HCT116 (cell line): ENCODE measurements at regions not wholly inside any gene's neighbourhood (a gene's known extent, or its start where the extent isn't known, plus 50 kb on each side); places are given as distances from the start of the nearest gene placed in this dataset.

Source experiments
- ATAC-seq: fragments of 200-7000 bp; cut with Tn5 transposase; 2 replicates; pipeline ENCODE4 v1.9.1; 2020; ENCODE audit warnings: mild to moderate bottlenecking, moderate library complexity
- BruUV-seq: library from RNA; stranded (reverse); fragments of 400-500 nt; replicated peaks from 2 replicates; lab custom pipeline; 2021; lab: Mats Ljungman, UMichigan
- CTCF ChIA-PET: fragments of 300-600 bp; sonication (Branson Sonifier 250); formaldehyde crosslinking; loops from one replicate; lab custom pipeline; 2021; ENCODE audit warnings: antibody characterized with exemption; lab: Charles Lee
- POLR2A ChIA-PET: fragments of 300-600, 350-600 bp; sonication (Branson Sonifier 250); formaldehyde crosslinking; loops from one replicate; lab custom pipeline; 2021; ENCODE audit warnings: antibody characterized with exemption; lab: Charles Lee
- RAD21 ChIA-PET, 2 experiments: fragments of 300-600 bp; sonication (Branson Sonifier 250); formaldehyde crosslinking; loops; one replicate each; lab custom pipeline; 2023; ENCODE audit warnings: low total read pairs in 2 of 2; ENCODE audit not compliant: uncharacterized antibody in 2 of 2, unreplicated experiment in 2 of 2, low non-redundant PET in 1 of 2; lab: Charles Lee
- DNase-seq: peaks from one replicate; pipeline ENCODE4 v3.0.0-alpha.2; 2010; ENCODE audit warnings: low read depth, low spot score
- H2AFZ ChIP-seq: fragments of 200-600 bp; shearing (Covaris generic), sonication (generic); 2 replicates; pipeline ENCODE4 v1.6.1; 2017; ENCODE audit warnings: low read depth, mixed run types, mixed read lengths, antibody characterized with exemption, low read length; ENCODE audit not compliant: poor library complexity, severe bottlenecking
- H3K27ac ChIP-seq: 2 replicates; pipeline ENCODE4 v1.5.1; 2012; ENCODE audit warnings: low read depth, low read length
- H3K27me3 ChIP-seq: fragments of 200-600 bp; sonication (generic); 2 replicates; pipeline ENCODE4 v1.6.1; 2016; ENCODE audit warnings: mixed run types, low read length, mixed read lengths; ENCODE audit not compliant: insufficient read depth
- H3K36me3 ChIP-seq, 2 experiments: fragments of 200-500 bp in 1 of 2; fragments of 200-600 bp in 1 of 2; sonication (Bioruptor generic) in 1 of 2; sonication (generic) in 1 of 2; 2 replicates each; pipeline versions ENCODE4 v1.5.1 to v1.6.1; 2014 to 2016; ENCODE audit warnings: low read length in 2 of 2, inconsistent platforms in 1 of 2, mixed read lengths in 1 of 2, mixed run types in 1 of 2; ENCODE audit not compliant: insufficient read depth in 2 of 2, control insufficient read depth in 1 of 2
- H3K4me1 ChIP-seq, 2 experiments: fragments of 200-600 bp in 1 of 2; sonication (generic) in 1 of 2; 2 replicates each; pipeline versions ENCODE4 v1.5.1 to v1.6.1; 2012 to 2017; ENCODE audit warnings: low read length in 2 of 2, inconsistent platforms in 1 of 2, mild to moderate bottlenecking in 1 of 2, mixed read lengths in 1 of 2, mixed run types in 1 of 2, moderate library complexity in 1 of 2; ENCODE audit not compliant: insufficient read depth in 2 of 2, control insufficient read depth in 1 of 2
- H3K4me2 ChIP-seq: fragments of 200-600 bp; sonication (generic); 2 replicates; pipeline ENCODE4 v1.6.1; 2017; ENCODE audit warnings: mixed run types, low read length, mixed read lengths
- H3K4me3 ChIP-seq, 2 experiments: fragments of 200-600 bp in 1 of 2; sonication (generic) in 1 of 2; replicated peaks in 1 of 2; 2 replicates each; pipeline ENCODE4 v1.5.1; 2011 to 2016; ENCODE audit warnings: low read length in 2 of 2, control low read depth in 1 of 2, low read depth in 1 of 2, mild to moderate bottlenecking in 1 of 2, mixed read lengths in 1 of 2, mixed run types in 1 of 2
- H3K79me2 ChIP-seq: fragments of 200-600 bp; sonication (generic); 2 replicates; pipeline ENCODE4 v1.6.1; 2017; ENCODE audit warnings: mild to moderate bottlenecking, mixed run types, low read length, moderate library complexity, mixed read lengths; ENCODE audit not compliant: insufficient read depth
- H3K9ac ChIP-seq: fragments of 200-600 bp; sonication (generic); 2 replicates; pipeline ENCODE4 v1.6.1; 2016; ENCODE audit warnings: low read length, mixed read lengths
- H3K9me2 ChIP-seq: fragments of 200-600 bp; sonication (generic), shearing (Covaris generic); 2 replicates; pipeline ENCODE4 v1.6.1; 2017; ENCODE audit warnings: mixed run types, mild to moderate bottlenecking, moderate library complexity; ENCODE audit not compliant: insufficient read depth
- H3K9me3 ChIP-seq, 2 experiments: fragments of 200-500 bp in 1 of 2; fragments of 200-600 bp in 1 of 2; sonication (Bioruptor generic) in 1 of 2; sonication (generic) in 1 of 2; 2 replicates each; pipeline ENCODE4 v1.6.1; 2014 to 2017; ENCODE audit warnings: low read length in 2 of 2, mixed read lengths in 2 of 2, inconsistent platforms in 1 of 2, low read depth in 1 of 2, mild to moderate bottlenecking in 1 of 2, mixed run types in 1 of 2, moderate library complexity in 1 of 2; ENCODE audit not compliant: control insufficient read depth in 1 of 2, insufficient read depth in 1 of 2
- H4K20me1 ChIP-seq: fragments of 200-600 bp; sonication (generic), shearing (Covaris generic); 2 replicates; pipeline ENCODE4 v1.6.1; 2017; ENCODE audit warnings: mixed run types, mild to moderate bottlenecking, moderate library complexity; ENCODE audit not compliant: insufficient read depth
- CBX3 ChIP-seq: IDR thresholded peaks from 2 replicates; pipeline ENCODE4 v1.6.1; 2012; ENCODE audit warnings: low read depth
- CEBPB ChIP-seq: IDR thresholded peaks from 2 replicates; pipeline ENCODE4 v1.6.1; 2012; ENCODE audit warnings: low read depth
- CTCF ChIP-seq, 3 experiments: fragments of 200-600 bp in 1 of 3; sonication (generic) in 1 of 3; IDR thresholded peaks in 2 of 3; conservative IDR thresholded peaks in 1 of 3; 2 replicates each; pipeline ENCODE4 v1.5.1; 2012 to 2017; ENCODE audit warnings: low read depth in 2 of 3, low read length in 2 of 3, antibody characterized with exemption in 1 of 3, borderline replicate concordance in 1 of 3, control low read depth in 1 of 3, mild to moderate bottlenecking in 1 of 3, mixed read lengths in 1 of 3, mixed run types in 1 of 3, moderate library complexity in 1 of 3; ENCODE audit not compliant: insufficient read depth in 1 of 3
- EGR1 ChIP-seq: IDR thresholded peaks from 2 replicates; pipeline ENCODE4 v1.6.1; 2012; ENCODE audit warnings: low read depth
- EZH2 ChIP-seq: fragments of 200-600 bp; sonication (generic); IDR thresholded peaks from 2 replicates; pipeline ENCODE4 v1.6.1; 2017; ENCODE audit warnings: antibody characterized with exemption, mixed run types
- JUND ChIP-seq: IDR thresholded peaks from 2 replicates; pipeline ENCODE4 v1.6.1; 2012
- MAX ChIP-seq: IDR thresholded peaks from 2 replicates; pipeline ENCODE4 v1.6.1; 2012
- POLR2A ChIP-seq: IDR thresholded peaks from 2 replicates; pipeline ENCODE4 v1.7.0; 2011; ENCODE audit warnings: borderline replicate concordance; ENCODE audit not compliant: insufficient read depth, insufficient read length; ENCODE audit errors: extremely low read depth
- REST ChIP-seq: IDR thresholded peaks from 2 replicates; pipeline ENCODE4 v1.6.1; 2012; ENCODE audit warnings: low read depth
- SIN3A ChIP-seq: IDR thresholded peaks from 2 replicates; pipeline ENCODE4 v1.6.1; 2012; ENCODE audit warnings: low read depth
- SP1 ChIP-seq: IDR thresholded peaks from 2 replicates; pipeline ENCODE4 v1.6.1; 2012; ENCODE audit warnings: low read depth
- SRF ChIP-seq: IDR thresholded peaks from 2 replicates; pipeline ENCODE4 v1.6.1; 2012; ENCODE audit warnings: low read depth
- TCF7L2 ChIP-seq: IDR thresholded peaks from 2 replicates; pipeline ENCODE4 v1.7.0; 2011; ENCODE audit warnings: borderline replicate concordance, inconsistent platforms; ENCODE audit not compliant: insufficient read depth, insufficient read length; ENCODE audit errors: extremely low read depth
- YY1 ChIP-seq: IDR thresholded peaks from 2 replicates; pipeline ENCODE4 v1.6.1; 2011; ENCODE audit warnings: low read length, low read depth, moderate library complexity, mild to moderate bottlenecking; ENCODE audit not compliant: insufficient replicate concordance; ENCODE audit errors: extremely low read depth
- ZBTB33 ChIP-seq: IDR thresholded peaks from 2 replicates; pipeline ENCODE4 v1.6.1; 2011; ENCODE audit warnings: mild to moderate bottlenecking, low read length, moderate library complexity; ENCODE audit not compliant: insufficient replicate concordance; ENCODE audit errors: extremely low read depth
- ZFX ChIP-seq: fragments of 450-650 bp; IDR thresholded peaks from 2 replicates; pipeline ENCODE4 v1.6.1; 2017
- ZNF274 ChIP-seq: fragments of 200-500 bp; sonication (Bioruptor generic); IDR thresholded peaks from 2 replicates; pipeline ENCODE4 v1.6.1; 2014; ENCODE audit warnings: mild to moderate bottlenecking, low read depth, low read length, inconsistent platforms
- intact Hi-C: fragments of 100-400 bp; cut with micrococcal nuclease; formaldehyde crosslinking; loops from 2 replicates; pipeline ENCODE4 v1.10.0; 2022

- ChIA-PET POLR2A (no interaction called here), CTCF (no interaction called here)
- no peaks in the 10 kb centered on the region for H3K9me3 ChIP-seq
- no peak for TF ChIP-seq SP1
- no peak for TF ChIP-seq EGR1
- no peak for TF ChIP-seq YY1
- no peak for TF ChIP-seq CTCF (IDR thresholded peaks at IDR 0.05 in 2 of 3, conservative IDR thresholded peaks at IDR 0.05 in 1 of 3; ENCODE audit: borderline replicate concordance in 1 of 3, insufficient read depth in 1 of 3, low read depth in 2 of 3, low read length in 2 of 3)
- TF ChIP-seq ZFX, result no peak
- TF ChIP-seq SRF, result no peak
- no peak for TF ChIP-seq SIN3A
- TF ChIP-seq CEBPB, result no peak
- no peak for TF ChIP-seq ZBTB33
- no peak for TF ChIP-seq EZH2
- no peak for TF ChIP-seq TCF7L2
- no peak for TF ChIP-seq JUND
- no peak for TF ChIP-seq CBX3
- TF ChIP-seq REST, result no peak
- TF ChIP-seq MAX, result no peak
- TF ChIP-seq POLR2A, result no peak
- TF ChIP-seq ZNF274, result no peak
- TF ChIP-seq, all 23 proteins: peak for 0
- no peak overlapping the region for H2AFZ ChIP-seq
- no peak overlapping the region for H3K27ac ChIP-seq
- H3K79me2 ChIP-seq, result no peaks in the 10 kb centered on the region
- H3K9ac ChIP-seq, result no peak overlapping the region
- no peaks in the 10 kb centered on the region for H3K36me3 ChIP-seq
- ATAC-seq (no peak), DNase-seq (no peak)
- BruUV-seq, result no TSS peak
- no peak overlapping the region for H3K4me2 ChIP-seq
- peaks cover 43% of the 10 kb centered on the region for H3K27me3 ChIP-seq
- no peaks in the 10 kb centered on the region for H3K9me2 ChIP-seq
- intact Hi-C loops, result no loop called here
- H4K20me1 ChIP-seq, result no peaks in the 10 kb centered on the region
- RAD21 ChIA-PET, result no interaction called here
- H3K4me3 ChIP-seq, result no peak overlapping the region
- H3K4me1 ChIP-seq, result no peaks in the 10 kb centered on the region
These were observed 303.7 kb upstream of the TNRC6C start for GRCh38 chr17:77654850-77655249.
